ENCODE measurements at regions not wholly inside any gene's neighbourhood (a gene's known extent, or its start where the extent isn't known, plus 50 kb on each side); places are given as distances from the start of the nearest gene placed in this dataset.

GRCh38 chr5:167812871-167813270 lies 478.6 kb upstream of the WWC1 start:
- intact Hi-C loops (cut with micrococcal nuclease) = no loop called here
- CTCF ChIA-PET = no interaction called here

GRCh38 chr5:167813389-167813788 lies 478.1 kb upstream of the WWC1 start:
- no peaks in the 10 kb centered on the region for H3K27me3 Mint-ChIP-seq
- H3K27ac Mint-ChIP-seq = no peak overlapping the region
- no peaks in the 10 kb centered on the region for H3K4me1 Mint-ChIP-seq (ENCODE audit: low read depth)
- H3K9me3 Mint-ChIP-seq = peaks cover 2% of the 10 kb centered on the region
- ChIA-PET CTCF (no interaction called here), POLR2A (no interaction called here)
- no peaks in the 10 kb centered on the region for H3K36me3 Mint-ChIP-seq
- no peak for DNase-seq
- no peak overlapping the region for H3K4me3 Mint-ChIP-seq
- intact Hi-C loops (cut with micrococcal nuclease) = no loop called here

More at GRCh38 chr5:167812871-167813270, 478.6 kb upstream of the WWC1 start:
- no peaks in the 10 kb centered on the region for H3K36me3 Mint-ChIP-seq
- POLR2A ChIA-PET = no interaction called here
- H3K9me3 Mint-ChIP-seq = peaks cover 2% of the 10 kb centered on the region
- H3K4me1 Mint-ChIP-seq (ENCODE audit: low read depth) = no peaks in the 10 kb centered on the region
- H3K4me3 Mint-ChIP-seq = no peak overlapping the region
- H3K27ac Mint-ChIP-seq = no peak overlapping the region
- no peaks in the 10 kb centered on the region for H3K27me3 Mint-ChIP-seq
- DNase-seq = no peak

GRCh38 chr5:167814040-167814439 lies 477.4 kb upstream of the WWC1 start:
- H3K4me1 Mint-ChIP-seq (ENCODE audit: low read depth) = no peaks in the 10 kb centered on the region
- intact Hi-C loops (cut with micrococcal nuclease) = no loop called here
- H3K27me3 Mint-ChIP-seq = no peaks in the 10 kb centered on the region
- peaks cover 2% of the 10 kb centered on the region for H3K9me3 Mint-ChIP-seq
- no peaks in the 10 kb centered on the region for H3K36me3 Mint-ChIP-seq
- DNase-seq = no peak
- ChIA-PET CTCF (no interaction called here), POLR2A (no interaction called here)
- H3K27ac Mint-ChIP-seq = no peak overlapping the region
- H3K4me3 Mint-ChIP-seq = no peak overlapping the region

GRCh38 chr5:167814828-167815227 lies 476.6 kb upstream of the WWC1 start:
- H3K27ac Mint-ChIP-seq = no peak overlapping the region
- H3K36me3 Mint-ChIP-seq = no peaks in the 10 kb centered on the region
- intact Hi-C loops (cut with micrococcal nuclease) = no loop called here
- DNase-seq = no peak
- ChIA-PET CTCF (no interaction called here), POLR2A (no interaction called here)
- H3K4me3 Mint-ChIP-seq = no peak overlapping the region
- no peaks in the 10 kb centered on the region for H3K4me1 Mint-ChIP-seq (ENCODE audit: low read depth)
- H3K9me3 Mint-ChIP-seq = peaks cover 2% of the 10 kb centered on the region
- H3K27me3 Mint-ChIP-seq = no peaks in the 10 kb centered on the region

GRCh38 chr5:167816354-167816753 lies 475.1 kb upstream of the WWC1 start:
- Mint-ChIP-seq H3K9me3 (peaks cover 2% of the 10 kb centered on the region), H3K4me3 (no peak overlapping the region), H3K4me1 (ENCODE audit: low read depth) (no peaks in the 10 kb centered on the region), H3K27me3 (no peaks in the 10 kb centered on the region), H3K27ac (no peak overlapping the region), H3K36me3 (no peaks in the 10 kb centered on the region)
- intact Hi-C loops (cut with micrococcal nuclease) = no loop called here
- DNase-seq = no peak
- CTCF ChIA-PET = no interaction called here
- POLR2A ChIA-PET = no interaction called here

GRCh38 chr5:167816864-167817263 lies 474.6 kb upstream of the WWC1 start:
- intact Hi-C loops (cut with micrococcal nuclease) = no loop called here
- Mint-ChIP-seq H3K27me3 (no peaks in the 10 kb centered on the region), H3K27ac (no peak overlapping the region), H3K36me3 (no peaks in the 10 kb centered on the region), H3K4me1 (ENCODE audit: low read depth) (no peaks in the 10 kb centered on the region), H3K9me3 (peaks cover 2% of the 10 kb centered on the region), H3K4me3 (no peak overlapping the region)
- POLR2A ChIA-PET = no interaction called here
- CTCF ChIA-PET = no interaction called here
- no peak for DNase-seq

- Mint-ChIP-seq H3K4me3 (no peak overlapping the region), H3K9me3 (peaks cover 2% of the 10 kb centered on the region)
These were observed 472.0 kb upstream of the WWC1 start for GRCh38 chr5:167819406-167819805.

GRCh38 chr5:167820101-167820990 lies 471.1 kb upstream of the WWC1 start:
- POLR2A ChIA-PET = no interaction called here
- peaks cover 2% of the 10 kb centered on the region for H3K9me3 Mint-ChIP-seq
- intact Hi-C loops (cut with micrococcal nuclease) = no loop called here

More at GRCh38 chr5:167819406-167819805, 472.0 kb upstream of the WWC1 start:
- H3K27ac Mint-ChIP-seq = no peak overlapping the region
- no peaks in the 10 kb centered on the region for H3K27me3 Mint-ChIP-seq
- no peaks in the 10 kb centered on the region for H3K4me1 Mint-ChIP-seq (ENCODE audit: low read depth)
- intact Hi-C loops (cut with micrococcal nuclease) = no loop called here
- H3K36me3 Mint-ChIP-seq = no peaks in the 10 kb centered on the region
- POLR2A ChIA-PET = no interaction called here
- no peak for DNase-seq
- CTCF ChIA-PET = no interaction called here

GRCh38 chr5:167821151-167821550 lies 470.3 kb upstream of the WWC1 start:
- intact Hi-C loops (cut with micrococcal nuclease) = no loop called here
- Mint-ChIP-seq H3K27ac (no peak overlapping the region), H3K27me3 (no peaks in the 10 kb centered on the region), H3K36me3 (no peaks in the 10 kb centered on the region), H3K4me1 (ENCODE audit: low read depth) (no peaks in the 10 kb centered on the region), H3K9me3 (peaks cover 2% of the 10 kb centered on the region), H3K4me3 (no peak overlapping the region)
- POLR2A ChIA-PET = no interaction called here
- no peak for DNase-seq
- CTCF ChIA-PET = no interaction called here

More at GRCh38 chr5:167820101-167820990, 471.1 kb upstream of the WWC1 start:
- no peaks in the 10 kb centered on the region for H3K27me3 Mint-ChIP-seq
- DNase-seq = no peak
- no peaks in the 10 kb centered on the region for H3K4me1 Mint-ChIP-seq (ENCODE audit: low read depth)
- CTCF ChIA-PET = no interaction called here
- H3K4me3 Mint-ChIP-seq = no peak overlapping the region
- no peaks in the 10 kb centered on the region for H3K36me3 Mint-ChIP-seq
- no peak overlapping the region for H3K27ac Mint-ChIP-seq

GRCh38 chr5:167821669-167822068 lies 469.8 kb upstream of the WWC1 start:
- no peak for DNase-seq
- Mint-ChIP-seq H3K27me3 (no peaks in the 10 kb centered on the region), H3K4me1 (ENCODE audit: low read depth) (no peaks in the 10 kb centered on the region), H3K36me3 (no peaks in the 10 kb centered on the region), H3K27ac (no peak overlapping the region), H3K4me3 (no peak overlapping the region), H3K9me3 (peaks cover 2% of the 10 kb centered on the region)
- ChIA-PET CTCF (no interaction called here), POLR2A (no interaction called here)
- intact Hi-C loops (cut with micrococcal nuclease) = no loop called here

GRCh38 chr5:167822241-167822640 lies 469.2 kb upstream of the WWC1 start:
- intact Hi-C loops (cut with micrococcal nuclease) = no loop called here
- H3K9me3 Mint-ChIP-seq = no peaks in the 10 kb centered on the region
- POLR2A ChIA-PET = no interaction called here
- no peaks in the 10 kb centered on the region for H3K27me3 Mint-ChIP-seq
- H3K4me3 Mint-ChIP-seq = no peak overlapping the region
- no peak for DNase-seq
- H3K36me3 Mint-ChIP-seq = no peaks in the 10 kb centered on the region
- no peak overlapping the region for H3K27ac Mint-ChIP-seq
- CTCF ChIA-PET = no interaction called here
- H3K4me1 Mint-ChIP-seq (ENCODE audit: low read depth) = no peaks in the 10 kb centered on the region

- ChIA-PET POLR2A (no interaction called here), CTCF (no interaction called here)
- Mint-ChIP-seq H3K4me1 (ENCODE audit: low read depth) (no peaks in the 10 kb centered on the region), H3K27me3 (no peaks in the 10 kb centered on the region), H3K36me3 (no peaks in the 10 kb centered on the region), H3K9me3 (no peaks in the 10 kb centered on the region), H3K4me3 (no peak overlapping the region), H3K27ac (no peak overlapping the region)
- DNase-seq = no peak
- intact Hi-C loops (cut with micrococcal nuclease) = no loop called here
These were observed 468.0 kb upstream of the WWC1 start for GRCh38 chr5:167823405-167823804.

- no peaks in the 10 kb centered on the region for H3K4me1 Mint-ChIP-seq (ENCODE audit: low read depth)
- ChIA-PET CTCF (no interaction called here), POLR2A (no interaction called here)
- no peak overlapping the region for H3K4me3 Mint-ChIP-seq
- intact Hi-C loops (cut with micrococcal nuclease) = no loop called here
- H3K36me3 Mint-ChIP-seq = no peaks in the 10 kb centered on the region
- no peak overlapping the region for H3K27ac Mint-ChIP-seq
- H3K27me3 Mint-ChIP-seq = no peaks in the 10 kb centered on the region
- H3K9me3 Mint-ChIP-seq = no peaks in the 10 kb centered on the region
- no peak for DNase-seq
These were observed 463.7 kb upstream of the WWC1 start for GRCh38 chr5:167827766-167828165.
